ENCODE measurements at regions not wholly inside any gene's neighbourhood (a gene's known extent, or its start where the extent isn't known, plus 50 kb on each side); places are given as distances from the start of the nearest gene placed in this dataset.

- no peak overlapping the region for H3K4me3 ChIP-seq (replicated peaks; ENCODE audit: low read depth, low read length)
- no peak for TF ChIP-seq CTCF (IDR thresholded peaks at IDR 0.05; ENCODE audit: low read depth, low read length, missing control alignments)
- DNase-seq (ENCODE audit: extremely low read depth, low read depth) = no peak
These were observed 369.3 kb upstream of the KLHL29 start for GRCh38 chr2:23015651-23016200.

GRCh38 chr2:23019476-23019875, 365.5 kb upstream of the KLHL29 start:
- no peak overlapping the region for H3K4me3 ChIP-seq (replicated peaks; ENCODE audit: low read depth, low read length)
- no peak for DNase-seq (ENCODE audit: extremely low read depth, low read depth)
- TF ChIP-seq CTCF (IDR thresholded peaks at IDR 0.05; ENCODE audit: low read depth, low read length, missing control alignments) = no peak

- no peak for TF ChIP-seq CTCF (IDR thresholded peaks at IDR 0.05; ENCODE audit: low read depth, low read length, missing control alignments)
These were observed 364.3 kb upstream of the KLHL29 start for GRCh38 chr2:23020659-23021058.

GRCh38 chr2:23021311-23022120, 363.5 kb upstream of the KLHL29 start:
- TF ChIP-seq CTCF (IDR thresholded peaks at IDR 0.05; ENCODE audit: low read depth, low read length, missing control alignments) = no peak
- DNase-seq (ENCODE audit: extremely low read depth, low read depth) = no peak
- H3K4me3 ChIP-seq (replicated peaks; ENCODE audit: low read depth, low read length) = no peak overlapping the region

More at GRCh38 chr2:23020659-23021058, 364.3 kb upstream of the KLHL29 start:
- no peak for DNase-seq (ENCODE audit: extremely low read depth, low read depth)
- H3K4me3 ChIP-seq (replicated peaks; ENCODE audit: low read depth, low read length) = no peak overlapping the region

- DNase-seq (ENCODE audit: extremely low read depth, low read depth) = no peak
- H3K4me3 ChIP-seq (replicated peaks; ENCODE audit: low read depth, low read length) = no peak overlapping the region
- no peak for TF ChIP-seq CTCF (IDR thresholded peaks at IDR 0.05; ENCODE audit: low read depth, low read length, missing control alignments)
These were observed 361.3 kb upstream of the KLHL29 start for GRCh38 chr2:23023722-23024121.

- DNase-seq (ENCODE audit: extremely low read depth, low read depth) = no peak
- no peak overlapping the region for H3K4me3 ChIP-seq (replicated peaks; ENCODE audit: low read depth, low read length)
- TF ChIP-seq CTCF (IDR thresholded peaks at IDR 0.05; ENCODE audit: low read depth, low read length, missing control alignments) = no peak
These were observed 358.3 kb upstream of the KLHL29 start for GRCh38 chr2:23026671-23027070.

All from HFF-Myc (cell line).